EL (cell line): ENCODE measurements at regions not wholly inside any gene's neighbourhood (a gene's known extent, or its start where the extent isn't known, plus 50 kb on each side); places are given as distances from the start of the nearest gene placed in this dataset.

Experiments used
- DNase-seq: peaks from one replicate; pipeline ENCODE4 v3.0.0-alpha.2; 2016

GRCh38 chr16:85429776-85430522 lies 183.2 kb upstream of the GSE1 start:
- DNase-seq = no peak

GRCh38 chr16:85430523-85431421 lies 182.3 kb upstream of the GSE1 start:
- no peak for DNase-seq

GRCh38 chr16:85431431-85432124 lies 181.5 kb upstream of the GSE1 start:
- no peak for DNase-seq

GRCh38 chr16:85432606-85433005 lies 180.5 kb upstream of the GSE1 start:
- DNase-seq = no peak

GRCh38 chr16:85433477-85433876 lies 179.6 kb upstream of the GSE1 start:
- no peak for DNase-seq

GRCh38 chr16:85435286-85435685 lies 177.8 kb upstream of the GSE1 start:
- DNase-seq = no peak

GRCh38 chr16:85435700-85436099 lies 177.4 kb upstream of the GSE1 start:
- no peak for DNase-seq

GRCh38 chr16:85436207-85436606 lies 176.9 kb upstream of the GSE1 start:
- no peak for DNase-seq

GRCh38 chr16:85436636-85437165 lies 176.4 kb upstream of the GSE1 start:
- DNase-seq = no peak

- no peak for DNase-seq
Measured at GRCh38 chr16:85437166-85438052, 175.7 kb upstream of the GSE1 start.

- DNase-seq = no peak
Measured at GRCh38 chr16:85438981-85439685, 174.0 kb upstream of the GSE1 start.

- DNase-seq = no peak
Measured at GRCh38 chr16:85440744-85441143, 172.4 kb upstream of the GSE1 start.

- DNase-seq = no peak
Measured at GRCh38 chr16:85441189-85441889, 171.8 kb upstream of the GSE1 start.

- DNase-seq = no peak
Measured at GRCh38 chr16:85441890-85442670, 171.0 kb upstream of the GSE1 start.

- no peak for DNase-seq
Measured at GRCh38 chr16:85443116-85443515, 170.0 kb upstream of the GSE1 start.

GRCh38 chr16:85443531-85443930 lies 169.6 kb upstream of the GSE1 start:
- DNase-seq = no peak

- DNase-seq = no peak
Measured at GRCh38 chr16:85445064-85445778, 167.9 kb upstream of the GSE1 start.

- DNase-seq = no peak
Measured at GRCh38 chr16:85445779-85446222, 167.3 kb upstream of the GSE1 start.
